WTC11 (cell line): ENCODE measurements at regions not wholly inside any gene's neighbourhood (a gene's known extent, or its start where the extent isn't known, plus 50 kb on each side); places are given as distances from the start of the nearest gene placed in this dataset.

Experiments used
- ATAC-seq: fragments of 200-7000 bp; cut with Tn5 transposase; 2 replicates; pipeline ENCODE4 v1.10.0; 2021; ENCODE audit warnings: mild to moderate bottlenecking, moderate library complexity
- CTCF ChIA-PET: fragments of 300-600 bp; sonication (Branson Sonifier 250); formaldehyde crosslinking; loops from one replicate; lab custom pipeline; 2021; ENCODE audit warnings: antibody characterized with exemption; lab: Charles Lee
- POLR2A ChIA-PET: fragments of 350-600 bp; sonication (Branson Sonifier 250); formaldehyde crosslinking; loops from one replicate; lab custom pipeline; 2021; ENCODE audit warnings: antibody characterized with exemption; lab: Charles Lee
- DNase-seq: peaks from one replicate; pipeline ENCODE4 v3.0.0; 2021; ENCODE audit warnings: low spot score
- H3K27ac Mint-ChIP-seq: 2 replicates; pipeline ENCODE4 v1.8.0; 2021; ENCODE audit warnings: mixed read lengths
- H3K27me3 Mint-ChIP-seq: 2 replicates; pipeline ENCODE4 v1.8.0; 2021; ENCODE audit warnings: low read depth, mild to moderate bottlenecking, moderate library complexity, mixed read lengths
- H3K36me3 Mint-ChIP-seq: 2 replicates; pipeline ENCODE4 v1.8.0; 2021; ENCODE audit warnings: mixed read lengths
- H3K4me1 Mint-ChIP-seq: 2 replicates; pipeline ENCODE4 v1.8.0; 2022; ENCODE audit warnings: mixed read lengths
- H3K4me3 Mint-ChIP-seq: 2 replicates; pipeline ENCODE4 v1.8.0; 2021; ENCODE audit warnings: mild to moderate bottlenecking, moderate library complexity, mixed read lengths
- H3K9me3 Mint-ChIP-seq: 2 replicates; pipeline ENCODE4 v1.8.0; 2021; ENCODE audit warnings: mixed read lengths
- AR ChIP-seq: fragments of 250-450 bp; sonication (Bioruptor Pico); IDR thresholded peaks from 2 replicates; pipeline ENCODE4 v1.9.0; 2021; ENCODE audit warnings: mild to moderate bottlenecking
- ATF1 ChIP-seq: sonication (generic); formaldehyde crosslinking; IDR thresholded peaks from 2 replicates; pipeline ENCODE4 v1.8.1; 2023; ENCODE audit warnings: mild to moderate bottlenecking, moderate library complexity, missing genetic modification reagents
- CREM ChIP-seq: sonication (generic); formaldehyde crosslinking; IDR thresholded peaks from 2 replicates; pipeline ENCODE4 v1.8.1; 2022; ENCODE audit warnings: mild to moderate bottlenecking, missing genetic modification reagents, moderate library complexity
- FOXP1 ChIP-seq: sonication (generic); formaldehyde crosslinking; IDR thresholded peaks from 2 replicates; pipeline ENCODE4 v1.8.0; 2022; ENCODE audit warnings: missing genetic modification reagents, mild to moderate bottlenecking, moderate library complexity, borderline replicate concordance
- HMGA2 ChIP-seq: fragments of 250-450 bp; sonication (Bioruptor Pico); IDR thresholded peaks from 2 replicates; pipeline ENCODE4 v1.4.0; 2021; ENCODE audit warnings: mild to moderate bottlenecking, moderate library complexity
- IRF2 ChIP-seq: sonication (generic); formaldehyde crosslinking; IDR thresholded peaks from 2 replicates; pipeline ENCODE4 v1.8.0; 2022; ENCODE audit warnings: low read depth, missing genetic modification reagents, borderline replicate concordance
- KAT7 ChIP-seq: sonication (generic); formaldehyde crosslinking; IDR thresholded peaks from 2 replicates; pipeline ENCODE4 v1.8.1; 2023; ENCODE audit warnings: missing genetic modification reagents, mild to moderate bottlenecking, borderline replicate concordance
- MYBL2 ChIP-seq: sonication (generic); formaldehyde crosslinking; IDR thresholded peaks from 2 replicates; pipeline ENCODE4 v1.8.1; 2023; ENCODE audit warnings: mild to moderate bottlenecking, moderate library complexity, missing genetic modification reagents
- SMAD4 ChIP-seq: sonication (generic); formaldehyde crosslinking; IDR thresholded peaks from 2 replicates; pipeline ENCODE4 v1.8.0; 2022; ENCODE audit warnings: mild to moderate bottlenecking, missing genetic modification reagents
- SP1 ChIP-seq: sonication (generic); formaldehyde crosslinking; conservative IDR thresholded peaks from 2 replicates; pipeline ENCODE4 v1.8.1; 2022; ENCODE audit warnings: missing genetic modification reagents
- STAT6 ChIP-seq: sonication (generic); formaldehyde crosslinking; conservative IDR thresholded peaks from 2 replicates; pipeline ENCODE4 v1.8.1; 2023; ENCODE audit warnings: mild to moderate bottlenecking, low read depth, missing genetic modification reagents, moderate library complexity
- TCF7 ChIP-seq: sonication (generic); formaldehyde crosslinking; IDR thresholded peaks from 2 replicates; pipeline ENCODE4 v1.8.0; 2022; ENCODE audit warnings: mild to moderate bottlenecking, low read depth, missing genetic modification reagents, moderate library complexity
- ZNF121 ChIP-seq: sonication (generic); formaldehyde crosslinking; IDR thresholded peaks from 2 replicates; pipeline ENCODE4 v1.8.0; 2023; ENCODE audit warnings: missing genetic modification reagents
- ZNF232 ChIP-seq: sonication (generic); formaldehyde crosslinking; IDR thresholded peaks from 2 replicates; pipeline ENCODE4 v1.8.0; 2022; ENCODE audit warnings: mild to moderate bottlenecking, missing genetic modification reagents
- ZNF396 ChIP-seq: fragments of 250-450 bp; sonication (Bioruptor Pico); IDR thresholded peaks from 2 replicates; pipeline ENCODE4 v1.8.0; 2021; ENCODE audit warnings: mild to moderate bottlenecking, moderate library complexity, borderline replicate concordance
- ZNF423 ChIP-seq: fragments of 250-450 bp; sonication (Bioruptor Pico); IDR thresholded peaks from 2 replicates; pipeline ENCODE4 v2.1.2; 2022; ENCODE audit warnings: mild to moderate bottlenecking, moderate library complexity
- TF ChIP-seq, protein P1 (sequence below): fragments of 250-450 bp; sonication (Bioruptor Pico); IDR thresholded peaks from 2 replicates; pipeline ENCODE4 v2.1.2; 2022; ENCODE audit warnings: mild to moderate bottlenecking, moderate library complexity
- TF ChIP-seq, protein P2 (sequence below): sonication (generic); formaldehyde crosslinking; IDR thresholded peaks from 2 replicates; pipeline ENCODE4 v1.8.1; 2023; ENCODE audit warnings: mild to moderate bottlenecking, moderate library complexity, missing genetic modification reagents
- TF ChIP-seq, protein P3 (sequence below): sonication (generic); formaldehyde crosslinking; IDR thresholded peaks from 2 replicates; pipeline ENCODE4 v1.8.0; 2022; ENCODE audit warnings: mild to moderate bottlenecking, missing genetic modification reagents
- TF ChIP-seq, protein P4 (sequence below): sonication (generic); formaldehyde crosslinking; IDR thresholded peaks from 2 replicates; pipeline ENCODE4 v1.8.1; 2023; ENCODE audit warnings: mild to moderate bottlenecking, missing genetic modification reagents, moderate library complexity
- TF ChIP-seq, protein P5 (sequence below): fragments of 250-450 bp; sonication (Bioruptor Pico); conservative IDR thresholded peaks from 2 replicates; pipeline ENCODE4 v1.9.0; 2021; ENCODE audit warnings: mild to moderate bottlenecking

DNA sequence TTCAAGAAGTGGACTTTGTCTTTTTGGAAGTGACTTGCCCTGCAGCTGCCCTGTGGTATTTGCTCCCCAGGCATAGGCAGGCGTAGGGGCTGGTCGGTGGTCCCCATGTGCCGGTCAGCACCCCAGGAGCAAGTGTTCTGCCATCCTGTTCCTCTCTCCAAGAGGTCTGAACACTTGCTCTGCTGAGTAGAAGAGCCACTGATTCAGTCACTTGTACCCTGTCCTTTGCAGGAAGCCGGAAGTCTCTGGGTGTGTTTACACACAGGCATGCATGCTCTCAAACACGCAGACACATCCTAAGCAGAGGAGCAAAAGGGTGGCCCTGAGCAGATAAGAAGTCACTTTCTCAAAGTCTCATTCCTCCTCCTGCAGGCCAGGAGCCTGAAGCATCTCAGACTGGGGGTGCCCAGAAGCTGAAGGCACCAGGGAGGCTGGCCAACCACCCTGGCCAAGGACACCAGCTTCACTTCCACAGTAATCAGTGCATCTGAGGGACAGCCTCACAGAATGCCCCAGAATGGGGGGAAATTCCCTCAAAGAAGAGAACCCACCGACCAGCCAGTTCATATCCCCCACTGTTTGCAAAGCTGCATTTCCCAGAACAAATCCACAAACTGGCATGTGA, 88.7 kb upstream of the POMGNT2 start (continued):
- TF ChIP-seq STAT6, result no peak
- TF ChIP-seq, protein P1, sequence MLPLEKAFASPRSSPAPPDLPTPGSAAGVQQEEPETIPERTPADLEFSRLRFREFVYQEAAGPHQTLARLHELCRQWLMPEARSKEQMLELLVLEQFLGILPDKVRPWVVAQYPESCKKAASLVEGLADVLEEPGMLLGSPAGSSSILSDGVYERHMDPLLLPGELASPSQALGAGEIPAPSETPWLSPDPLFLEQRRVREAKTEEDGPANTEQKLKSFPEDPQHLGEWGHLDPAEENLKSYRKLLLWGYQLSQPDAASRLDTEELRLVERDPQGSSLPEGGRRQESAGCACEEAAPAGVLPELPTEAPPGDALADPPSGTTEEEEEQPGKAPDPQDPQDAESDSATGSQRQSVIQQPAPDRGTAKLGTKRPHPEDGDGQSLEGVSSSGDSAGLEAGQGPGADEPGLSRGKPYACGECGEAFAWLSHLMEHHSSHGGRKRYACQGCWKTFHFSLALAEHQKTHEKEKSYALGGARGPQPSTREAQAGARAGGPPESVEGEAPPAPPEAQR (CRISPR knock-in tag), result no peak
- TF ChIP-seq, protein P2, sequence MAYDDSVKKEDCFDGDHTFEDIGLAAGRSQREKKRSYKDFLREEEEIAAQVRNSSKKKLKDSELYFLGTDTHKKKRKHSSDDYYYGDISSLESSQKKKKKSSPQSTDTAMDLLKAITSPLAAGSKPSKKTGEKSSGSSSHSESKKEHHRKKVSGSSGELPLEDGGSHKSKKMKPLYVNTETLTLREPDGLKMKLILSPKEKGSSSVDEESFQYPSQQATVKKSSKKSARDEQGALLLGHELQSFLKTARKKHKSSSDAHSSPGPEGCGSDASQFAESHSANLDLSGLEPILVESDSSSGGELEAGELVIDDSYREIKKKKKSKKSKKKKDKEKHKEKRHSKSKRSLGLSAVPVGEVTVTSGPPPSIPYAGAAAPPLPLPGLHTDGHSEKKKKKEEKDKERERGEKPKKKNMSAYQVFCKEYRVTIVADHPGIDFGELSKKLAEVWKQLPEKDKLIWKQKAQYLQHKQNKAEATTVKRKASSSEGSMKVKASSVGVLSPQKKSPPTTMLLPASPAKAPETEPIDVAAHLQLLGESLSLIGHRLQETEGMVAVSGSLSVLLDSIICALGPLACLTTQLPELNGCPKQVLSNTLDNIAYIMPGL (CRISPR knock-in tag), result no peak

- H3K27ac Mint-ChIP-seq, result no peak overlapping the region
- ChIA-PET POLR2A (no interaction called here), CTCF (interaction anchor here (1.8 kb wide), 1 partner anchor 232 kb away, joined by 4 read pairs; no protein-coding TSS in a partner anchor)
- no peak overlapping the region for H3K4me3 Mint-ChIP-seq
- TF ChIP-seq ZNF423 (CRISPR knock-in tag), result no peak
- TF ChIP-seq SP1, result no peak
- no peak for TF ChIP-seq ATF1
- TF ChIP-seq CREM (CRISPR knock-in tag), result no peak
- TF ChIP-seq HMGA2 (CRISPR knock-in tag), result no peak
- no peak for TF ChIP-seq TCF7 (CRISPR knock-in tag)
- no peaks in the 10 kb centered on the region for H3K36me3 Mint-ChIP-seq
- peaks cover 26% of the 10 kb centered on the region for H3K9me3 Mint-ChIP-seq
- no peaks in the 10 kb centered on the region for H3K4me1 Mint-ChIP-seq
- DNase-seq, result no peak
- H3K27me3 Mint-ChIP-seq, result peaks cover 2% of the 10 kb centered on the region
- no peak for ATAC-seq
Observed at GRCh38 chr3:43194069-43194468, 88.2 kb upstream of the POMGNT2 start.

DNA sequence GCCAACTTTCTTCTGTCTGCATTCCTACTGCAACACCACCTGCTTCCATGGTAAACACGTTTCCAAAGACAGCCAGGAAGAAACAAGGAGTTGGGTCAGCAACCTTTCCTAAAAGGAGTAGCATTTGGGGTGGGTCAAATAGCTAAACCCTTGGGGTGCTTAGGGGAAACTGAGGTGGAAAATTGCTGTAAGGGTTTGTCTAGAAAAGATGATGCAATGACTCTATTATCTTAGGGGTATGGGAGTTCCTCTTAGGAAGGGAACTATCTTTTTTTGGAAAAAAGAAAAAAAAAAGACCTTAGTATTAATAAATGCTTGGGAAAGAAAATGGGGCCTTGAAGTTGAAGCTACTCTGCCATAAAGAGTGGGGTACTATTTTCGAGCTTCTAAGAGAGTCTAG, 86.1 kb upstream of the POMGNT2 start:
- ATAC-seq, result no peak
- CTCF ChIA-PET, result no interaction called here
- TF ChIP-seq ZNF396 (no peak), KAT7 (no peak), SMAD4 (CRISPR knock-in tag) (no peak), ZNF121 (CRISPR knock-in tag) (no peak), IRF2 (no peak), FOXP1 (CRISPR knock-in tag) (no peak), AR (no peak), ZNF232 (CRISPR knock-in tag) (no peak), MYBL2 (no peak)
- TF ChIP-seq, protein P3, sequence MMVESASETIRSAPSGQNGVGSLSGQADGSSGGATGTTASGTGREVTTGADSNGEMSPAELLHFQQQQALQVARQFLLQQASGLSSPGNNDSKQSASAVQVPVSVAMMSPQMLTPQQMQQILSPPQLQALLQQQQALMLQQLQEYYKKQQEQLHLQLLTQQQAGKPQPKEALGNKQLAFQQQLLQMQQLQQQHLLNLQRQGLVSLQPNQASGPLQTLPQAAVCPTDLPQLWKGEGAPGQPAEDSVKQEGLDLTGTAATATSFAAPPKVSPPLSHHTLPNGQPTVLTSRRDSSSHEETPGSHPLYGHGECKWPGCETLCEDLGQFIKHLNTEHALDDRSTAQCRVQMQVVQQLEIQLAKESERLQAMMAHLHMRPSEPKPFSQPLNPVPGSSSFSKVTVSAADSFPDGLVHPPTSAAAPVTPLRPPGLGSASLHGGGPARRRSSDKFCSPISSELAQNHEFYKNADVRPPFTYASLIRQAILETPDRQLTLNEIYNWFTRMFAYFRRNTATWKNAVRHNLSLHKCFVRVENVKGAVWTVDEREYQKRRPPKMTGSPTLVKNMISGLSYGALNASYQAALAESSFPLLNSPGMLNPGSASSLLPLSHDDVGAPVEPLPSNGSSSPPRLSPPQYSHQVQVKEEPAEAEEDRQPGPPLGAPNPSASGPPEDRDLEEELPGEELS (CRISPR knock-in tag), result no peak
- TF ChIP-seq, protein P4, sequence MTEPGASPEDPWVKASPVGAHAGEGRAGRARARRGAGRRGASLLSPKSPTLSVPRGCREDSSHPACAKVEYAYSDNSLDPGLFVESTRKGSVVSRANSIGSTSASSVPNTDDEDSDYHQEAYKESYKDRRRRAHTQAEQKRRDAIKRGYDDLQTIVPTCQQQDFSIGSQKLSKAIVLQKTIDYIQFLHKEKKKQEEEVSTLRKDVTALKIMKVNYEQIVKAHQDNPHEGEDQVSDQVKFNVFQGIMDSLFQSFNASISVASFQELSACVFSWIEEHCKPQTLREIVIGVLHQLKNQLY (CRISPR knock-in tag), result no peak
- TF ChIP-seq, protein P5, sequence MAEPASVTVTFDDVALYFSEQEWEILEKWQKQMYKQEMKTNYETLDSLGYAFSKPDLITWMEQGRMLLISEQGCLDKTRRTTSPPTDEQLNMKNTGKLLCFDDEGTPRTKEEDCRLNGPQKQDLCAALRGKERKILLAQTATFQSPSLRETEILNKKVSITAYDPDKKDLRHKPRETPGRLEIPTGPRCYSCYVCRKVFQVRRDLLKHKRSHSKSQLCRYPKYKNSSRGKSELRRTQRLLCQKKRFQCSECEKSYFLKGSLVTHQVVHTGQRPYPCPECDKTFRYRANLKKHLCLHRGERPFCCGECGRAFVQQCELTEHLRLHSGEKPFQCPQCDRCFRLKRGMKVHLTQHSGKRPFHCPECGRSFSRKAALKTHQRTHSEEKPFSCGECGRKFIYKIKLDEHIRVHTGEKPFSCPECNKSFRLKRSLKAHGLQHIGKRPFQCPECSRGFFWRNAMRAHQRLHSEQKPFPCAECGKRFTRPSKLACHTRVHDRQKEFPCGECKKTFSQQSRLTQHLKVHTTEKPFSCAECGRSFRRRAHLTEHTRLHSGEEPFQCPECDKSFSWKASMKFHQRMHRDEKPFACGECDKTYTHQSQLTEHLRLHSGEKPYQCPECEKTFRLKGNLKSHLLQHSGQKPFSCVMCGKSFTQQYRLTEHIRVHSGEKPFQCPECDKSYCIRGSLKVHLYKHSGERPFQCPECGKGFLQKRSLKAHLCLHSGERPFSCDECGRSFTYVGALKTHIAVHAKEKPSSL (CRISPR knock-in tag), result no peak

More for the DNA sequence above, 86.1 kb upstream of the POMGNT2 start:
- Mint-ChIP-seq H3K9me3 (peaks cover 23% of the 10 kb centered on the region), H3K4me1 (no peaks in the 10 kb centered on the region), H3K4me3 (no peak overlapping the region), H3K27ac (no peak overlapping the region), H3K36me3 (no peaks in the 10 kb centered on the region), H3K27me3 (no peaks in the 10 kb centered on the region)
- POLR2A ChIA-PET, result no interaction called here
- DNase-seq, result no peak
